Esophagus muscularis mucosa (tissue), 3 donors: ENCODE measurements at regions not wholly inside any gene's neighbourhood (a gene's known extent, or its start where the extent isn't known, plus 50 kb on each side); places are given as distances from the start of the nearest gene placed in this dataset.

ENCODE experiments used
- POLR2A ChIP-seq: fragments of 450-650 bp; IDR thresholded peaks from one replicate; pipeline ENCODE4 v1.6.1; 2017; ENCODE audit warnings: antibody characterized with exemption, moderate library complexity, mild to moderate bottlenecking, low read depth
- TF ChIP-seq, protein P1 (sequence below), 3 experiments: fragments of 200-600 bp in 2 of 3; fragments of 450-650 bp in 1 of 3; sonication (generic) in 2 of 3; IDR thresholded peaks; one replicate each; pipeline ENCODE4 v1.5.1; 2017 to 2019; ENCODE audit warnings: antibody characterized with exemption in 3 of 3, mild to moderate bottlenecking in 2 of 3, moderate library complexity in 1 of 3

DNA sequence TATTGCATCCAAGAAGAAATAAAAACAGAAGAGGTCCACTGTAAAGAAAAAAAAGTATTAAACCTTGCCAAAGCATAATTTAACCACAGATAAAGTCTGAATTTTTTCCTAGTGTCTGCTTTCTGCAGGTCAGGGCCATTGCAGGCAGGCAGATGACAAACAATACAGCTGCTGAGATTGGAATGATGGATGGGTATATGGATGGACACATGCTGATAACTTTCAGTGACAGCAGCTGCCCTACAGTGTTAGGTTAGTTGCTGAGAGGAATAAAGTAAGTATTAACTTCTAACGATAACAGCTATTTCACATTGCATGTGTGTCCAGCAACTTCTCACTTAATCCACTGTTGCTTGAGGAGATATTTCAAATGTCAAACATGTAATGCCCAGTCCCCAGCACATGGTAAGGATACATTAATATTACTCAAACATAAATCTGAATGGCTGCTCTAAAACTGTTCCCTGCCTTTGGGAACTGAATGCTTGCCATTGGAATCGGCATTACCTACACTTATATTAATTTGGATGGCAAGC lies 515.3 kb downstream of the RMST start:
- TF ChIP-seq, protein P1, sequence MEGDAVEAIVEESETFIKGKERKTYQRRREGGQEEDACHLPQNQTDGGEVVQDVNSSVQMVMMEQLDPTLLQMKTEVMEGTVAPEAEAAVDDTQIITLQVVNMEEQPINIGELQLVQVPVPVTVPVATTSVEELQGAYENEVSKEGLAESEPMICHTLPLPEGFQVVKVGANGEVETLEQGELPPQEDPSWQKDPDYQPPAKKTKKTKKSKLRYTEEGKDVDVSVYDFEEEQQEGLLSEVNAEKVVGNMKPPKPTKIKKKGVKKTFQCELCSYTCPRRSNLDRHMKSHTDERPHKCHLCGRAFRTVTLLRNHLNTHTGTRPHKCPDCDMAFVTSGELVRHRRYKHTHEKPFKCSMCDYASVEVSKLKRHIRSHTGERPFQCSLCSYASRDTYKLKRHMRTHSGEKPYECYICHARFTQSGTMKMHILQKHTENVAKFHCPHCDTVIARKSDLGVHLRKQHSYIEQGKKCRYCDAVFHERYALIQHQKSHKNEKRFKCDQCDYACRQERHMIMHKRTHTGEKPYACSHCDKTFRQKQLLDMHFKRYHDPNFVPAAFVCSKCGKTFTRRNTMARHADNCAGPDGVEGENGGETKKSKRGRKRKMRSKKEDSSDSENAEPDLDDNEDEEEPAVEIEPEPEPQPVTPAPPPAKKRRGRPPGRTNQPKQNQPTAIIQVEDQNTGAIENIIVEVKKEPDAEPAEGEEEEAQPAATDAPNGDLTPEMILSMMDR (IDR thresholded peaks at IDR 0.05), result no peak
- no peak for TF ChIP-seq POLR2A
